ENCODE measurements at regions not wholly inside any gene's neighbourhood (a gene's known extent, or its start where the extent isn't known, plus 50 kb on each side); places are given as distances from the start of the nearest gene placed in this dataset.
"Not testable (repeated sequence)": the region's sequence is repeated elsewhere in the genome, so short reads cannot be mapped to it uniquely, and the experiment has no call there.

GRCh38 chr10:117457932-117458331 lies 82.7 kb upstream of the PDZD8 start:
- peaks cover 5 to 15% (median 7%) of the 10 kb centered on the region in 4 donors for H3K4me1 ChIP-seq
- no peak overlapping the region for H3K4me3 ChIP-seq
- intact Hi-C loops (cut with DNase I; ENCODE audit: low total_unique reads) (no loop called here), in situ Hi-C loops (cut with MboI; ENCODE audit: low pct_ligation_motif_present in 1 of 4, low pct_unique_long_range_greater_than_20kb in 1 of 4, low sequenced_read_pairs in 3 of 4) (loop anchor here in 1 of 4 donors (25.0 kb wide), 1 partner anchor 246 kb away; no protein-coding TSS in a partner anchor)
- 70% methylated on average over 8 of the region's 8 CpGs; no CpG with 5 or more reads in 1 of the 2 donors for WGBS, 2 donors (ENCODE audit: low coverage in 1 of 2)
- H3K27ac ChIP-seq: no peak overlapping the region
- H3K36me3 ChIP-seq: no peaks in the 10 kb centered on the region
- peaks cover 2% of the 10 kb centered on the region for H3K27me3 ChIP-seq
- TF ChIP-seq EP300 (IDR thresholded peaks at IDR 0.05; ENCODE audit: low read depth): no peak
- no peak for TF ChIP-seq POLR2AphosphoS5 (IDR thresholded peaks at IDR 0.05)
- TF ChIP-seq CTCF (IDR thresholded peaks at IDR 0.05): no peak
- TF ChIP-seq POLR2A (IDR thresholded peaks at IDR 0.05): no peak
- DNase-seq: no peak
- H3K9me3 ChIP-seq: no peaks in the 10 kb centered on the region

DNA sequence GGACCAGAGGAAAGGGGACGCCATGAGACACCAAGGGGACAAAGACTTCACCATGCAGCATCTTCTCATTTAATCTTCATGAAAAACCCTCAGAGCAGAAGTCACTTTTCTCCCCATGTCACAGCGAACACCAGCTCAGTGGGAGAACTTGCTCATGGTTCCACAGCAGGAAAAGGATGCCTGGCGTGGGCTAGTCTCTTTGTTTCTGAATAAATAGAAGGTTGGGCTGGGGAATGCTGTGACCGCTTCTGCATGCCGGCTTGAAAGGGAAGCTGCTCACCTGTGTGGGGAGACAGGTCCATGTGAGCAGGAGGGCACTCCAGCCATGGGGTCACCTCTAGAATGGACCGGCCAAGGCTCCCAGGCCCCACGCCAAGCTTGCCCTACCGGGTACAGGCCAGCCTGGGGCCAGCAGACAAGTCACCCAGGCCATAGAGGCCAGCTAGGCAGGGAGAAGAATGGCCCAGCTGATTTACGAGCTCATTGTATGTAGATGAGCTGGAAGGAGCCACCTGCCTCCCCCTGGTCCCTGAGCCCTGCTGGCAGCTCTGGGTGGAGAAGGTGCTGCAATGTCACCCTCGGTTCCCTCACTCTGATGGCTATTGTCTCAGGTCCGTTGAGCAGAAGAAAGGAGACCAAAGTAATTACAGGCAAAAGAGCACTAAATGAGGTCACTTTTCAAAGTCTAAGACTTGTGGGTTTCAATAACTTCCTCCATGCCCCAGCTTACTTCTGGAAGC lies 82.0 kb upstream of the PDZD8 start:
- 68% methylated on average over 11 of the region's 11 CpGs; no CpG with 5 or more reads in 1 of the 2 donors for WGBS, 2 donors (ENCODE audit: low coverage in 1 of 2)
- H3K27ac ChIP-seq: no peak overlapping the region
- H3K4me3 ChIP-seq: no peak overlapping the region
- intact Hi-C loops (cut with DNase I; ENCODE audit: low total_unique reads): no loop called here
- H3K9me3 ChIP-seq: no peaks in the 10 kb centered on the region
- TF ChIP-seq EP300 (IDR thresholded peaks at IDR 0.05; ENCODE audit: low read depth) (no peak), POLR2AphosphoS5 (IDR thresholded peaks at IDR 0.05) (no peak), POLR2A (IDR thresholded peaks at IDR 0.05) (no peak), CTCF (IDR thresholded peaks at IDR 0.05) (no peak)
- no peaks in the 10 kb centered on the region for H3K36me3 ChIP-seq
- H3K4me1 ChIP-seq: peaks cover 3 to 11% (median 4%) of the 10 kb centered on the region in 4 donors
- in situ Hi-C loops (cut with MboI; ENCODE audit: low pct_ligation_motif_present in 1 of 4, low pct_unique_long_range_greater_than_20kb in 1 of 4, low sequenced_read_pairs in 3 of 4): loop anchor here in 1 of 4 donors (25.0 kb wide), 1 partner anchor 245 kb away; no protein-coding TSS in a partner anchor
- peaks cover 3% of the 10 kb centered on the region for H3K27me3 ChIP-seq
- DNase-seq: no peak

GRCh38 chr10:117455346-117455745 lies 80.1 kb upstream of the PDZD8 start:
- TF ChIP-seq POLR2A (IDR thresholded peaks at IDR 0.05) (no peak), CTCF (IDR thresholded peaks at IDR 0.05) (no peak), EP300 (IDR thresholded peaks at IDR 0.05; ENCODE audit: low read depth) (no peak), POLR2AphosphoS5 (IDR thresholded peaks at IDR 0.05) (no peak)
- Histone ChIP-seq H3K36me3 (no peaks in the 10 kb centered on the region), H3K9me3 (no peaks in the 10 kb centered on the region), H3K27ac (no peak overlapping the region), H3K4me3 (no peak overlapping the region), H3K4me1 (peaks cover 0 to 8% (median 0%) of the 10 kb centered on the region in 4 donors), H3K27me3 (peaks cover 3% of the 10 kb centered on the region)
- intact Hi-C loops (cut with DNase I; ENCODE audit: low total_unique reads): no loop called here
- DNase-seq: no peak
- WGBS, 2 donors (ENCODE audit: low coverage in 1 of 2): 40 to 90% methylated on average over 1 to 5 of the region's 5 CpGs
- in situ Hi-C loops (cut with MboI; ENCODE audit: low pct_ligation_motif_present in 1 of 4, low pct_unique_long_range_greater_than_20kb in 1 of 4, low sequenced_read_pairs in 3 of 4): loop anchor here in 1 of 4 donors (25.0 kb wide), 1 partner anchor 243 kb away; no protein-coding TSS in a partner anchor

DNA sequence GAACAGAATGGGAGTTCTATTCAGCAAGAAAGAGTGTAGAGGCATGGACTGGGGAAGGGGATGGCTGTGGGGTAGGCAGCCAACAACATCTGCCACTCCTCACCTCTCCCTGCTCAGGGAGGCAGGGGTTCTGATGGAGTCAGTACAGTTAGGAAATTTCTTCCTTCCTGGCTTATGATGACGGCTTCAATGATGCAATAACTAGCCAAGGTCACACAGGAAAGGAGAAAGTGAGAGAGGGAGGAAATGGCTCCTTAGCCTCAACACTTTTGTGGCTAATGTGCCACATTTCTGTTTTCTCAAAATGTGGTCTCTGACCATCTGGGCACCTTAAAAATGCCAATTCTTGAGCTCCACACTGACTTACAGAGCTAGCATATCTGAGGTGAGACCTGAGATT lies 79.3 kb upstream of the PDZD8 start:
- Histone ChIP-seq H3K36me3 (no peaks in the 10 kb centered on the region), H3K9me3 (no peaks in the 10 kb centered on the region), H3K4me1 (peaks cover 0 to 8% (median 0%) of the 10 kb centered on the region in 4 donors), H3K27me3 (peaks cover 3% of the 10 kb centered on the region), H3K27ac (no peak overlapping the region), H3K4me3 (no peak overlapping the region)
- in situ Hi-C loops (cut with MboI; ENCODE audit: low pct_ligation_motif_present in 1 of 4, low pct_unique_long_range_greater_than_20kb in 1 of 4, low sequenced_read_pairs in 3 of 4) (loop anchor here in 1 of 4 donors (25.0 kb wide), 1 partner anchor 242 kb away; no protein-coding TSS in a partner anchor), intact Hi-C loops (cut with DNase I; ENCODE audit: low total_unique reads) (no loop called here)
- DNase-seq: no peak
- 60% methylated on average over 1 of the region's 1 CpG; no CpG with 5 or more reads in 1 of the 2 donors for WGBS, 2 donors (ENCODE audit: low coverage in 1 of 2)
- TF ChIP-seq POLR2A (IDR thresholded peaks at IDR 0.05) (no peak), POLR2AphosphoS5 (IDR thresholded peaks at IDR 0.05) (no peak), CTCF (IDR thresholded peaks at IDR 0.05) (no peak), EP300 (IDR thresholded peaks at IDR 0.05; ENCODE audit: low read depth) (no peak)

GRCh38 chr10:117453484-117453883 lies 78.2 kb upstream of the PDZD8 start:
- H3K4me3 ChIP-seq; DNase-seq; H3K27me3 ChIP-seq; H3K27ac ChIP-seq; H3K36me3 ChIP-seq; H3K4me1 ChIP-seq; intact Hi-C loops (cut with DNase I; ENCODE audit: low total_unique reads); H3K9me3 ChIP-seq: not testable (repeated sequence)
- 76% methylated on average over 5 of the region's 5 CpGs; no CpG with 5 or more reads in 1 of the 2 donors for WGBS, 2 donors (ENCODE audit: low coverage in 1 of 2)
- in situ Hi-C loops (cut with MboI; ENCODE audit: low pct_ligation_motif_present in 1 of 4, low pct_unique_long_range_greater_than_20kb in 1 of 4, low sequenced_read_pairs in 3 of 4): loop anchor here in 1 of 4 donors (25.0 kb wide), 1 partner anchor 241 kb away; no protein-coding TSS in a partner anchor
